ENCODE measurements at regions not wholly inside any gene's neighbourhood (a gene's known extent, or its start where the extent isn't known, plus 50 kb on each side); places are given as distances from the start of the nearest gene placed in this dataset.

- no peak for DNase-seq (ENCODE audit: low spot score)
Observed at GRCh38 chr9:20117482-20117881, 328.6 kb upstream of the SLC24A2 start.

GRCh38 chr9:20114974-20115373 lies 326.1 kb upstream of the SLC24A2 start:
- DNase-seq (ENCODE audit: low spot score), result no peak

- no peak for DNase-seq (ENCODE audit: low spot score)
Observed at GRCh38 chr9:20112205-20112783, 323.5 kb upstream of the SLC24A2 start.

- no peak for DNase-seq (ENCODE audit: low spot score)
Observed at GRCh38 chr9:20111173-20111843, 322.5 kb upstream of the SLC24A2 start.

- DNase-seq (ENCODE audit: low spot score), result no peak
Observed at GRCh38 chr9:20095430-20096092, 306.7 kb upstream of the SLC24A2 start.

GRCh38 chr9:20092561-20092960 lies 303.7 kb upstream of the SLC24A2 start:
- no peak for DNase-seq (ENCODE audit: low spot score)

- no peak for DNase-seq (ENCODE audit: low spot score)
Observed at GRCh38 chr9:20087481-20087880, 298.6 kb upstream of the SLC24A2 start.

- DNase-seq (ENCODE audit: low spot score), result no peak
Observed at GRCh38 chr9:20085842-20086241, 297.0 kb upstream of the SLC24A2 start.

GRCh38 chr9:20084125-20084524 lies 295.3 kb upstream of the SLC24A2 start:
- DNase-seq (ENCODE audit: low spot score), result no peak

GRCh38 chr9:20083390-20083789 lies 294.6 kb upstream of the SLC24A2 start:
- DNase-seq (ENCODE audit: low spot score), result no peak

GRCh38 chr9:20082831-20083230 lies 294.0 kb upstream of the SLC24A2 start:
- DNase-seq (ENCODE audit: low spot score), result no peak

GRCh38 chr9:20082406-20082805 lies 293.6 kb upstream of the SLC24A2 start:
- no peak for DNase-seq (ENCODE audit: low spot score)

GRCh38 chr9:20078246-20078645 lies 289.4 kb upstream of the SLC24A2 start:
- DNase-seq (ENCODE audit: low spot score), result no peak

GRCh38 chr9:20074291-20074690 lies 285.5 kb upstream of the SLC24A2 start:
- DNase-seq (ENCODE audit: low spot score), result no peak

- DNase-seq (ENCODE audit: low spot score), result no peak
Observed at GRCh38 chr9:20070336-20070735, 281.5 kb upstream of the SLC24A2 start.

- DNase-seq (ENCODE audit: low spot score), result no peak
Observed at GRCh38 chr9:20065796-20066700, 277.2 kb upstream of the SLC24A2 start.

- DNase-seq (ENCODE audit: low spot score), result no peak
Observed at GRCh38 chr9:20065046-20065445, 276.2 kb upstream of the SLC24A2 start.

- DNase-seq (ENCODE audit: low spot score), result no peak
Observed at GRCh38 chr9:20054734-20055133, 265.9 kb upstream of the SLC24A2 start.

- no peak for DNase-seq (ENCODE audit: low spot score)
Observed at GRCh38 chr9:20048985-20049384, 260.1 kb upstream of the SLC24A2 start.

- no peak for DNase-seq (ENCODE audit: low spot score)
Observed at GRCh38 chr9:20048437-20048836, 259.6 kb upstream of the SLC24A2 start.

- no peak for DNase-seq (ENCODE audit: low spot score)
Observed at GRCh38 chr9:20044686-20045085, 255.8 kb upstream of the SLC24A2 start.

GRCh38 chr9:20043461-20043860 lies 254.6 kb upstream of the SLC24A2 start:
- DNase-seq (ENCODE audit: low spot score), result no peak

Data from putamen (tissue), 1 donor.